SK-N-MC (cell line): ENCODE measurements at regions not wholly inside any gene's neighbourhood (a gene's known extent, or its start where the extent isn't known, plus 50 kb on each side); places are given as distances from the start of the nearest gene placed in this dataset.

Source experiments
- EZH2 ChIP-seq: fragments of 200-600 bp; sonication (generic); IDR thresholded peaks from one replicate; pipeline ENCODE4 v1.6.1; 2017; ENCODE audit warnings: antibody characterized with exemption
- FOXP2 ChIP-seq: optimal IDR thresholded peaks from 2 replicates; pipeline ENCODE3; 2011; ENCODE audit warnings: mild to moderate bottlenecking, moderate library complexity; ENCODE audit not compliant: insufficient read depth; ENCODE audit errors: extremely low read length, control extremely low read depth
- POLR2AphosphoS5 ChIP-seq: IDR thresholded peaks from 2 replicates; pipeline ENCODE4 v1.6.1; 2012; ENCODE audit warnings: mild to moderate bottlenecking, low read depth, low read length, borderline replicate concordance

GRCh38 chr17:77540531-77540930, 399.8 kb downstream of the SEC14L1 start:
- TF ChIP-seq POLR2AphosphoS5 = no peak
- TF ChIP-seq EZH2 = no peak
- no peak for TF ChIP-seq FOXP2
